Stimulated activated CD8-positive, alpha-beta memory T cell treated with anti-CD3 and anti-CD28 coated beads, Interleukin-15, amount 100 ng/mL, for 24 hours (primary cell): ENCODE measurements at regions not wholly inside any gene's neighbourhood (a gene's known extent, or its start where the extent isn't known, plus 50 kb on each side); places are given as distances from the start of the nearest gene placed in this dataset.

Experiments
- DNase-seq: peaks from one replicate; pipeline ENCODE4 v3.0.0-alpha.2; 2020; ENCODE audit warnings: low read depth

DNA sequence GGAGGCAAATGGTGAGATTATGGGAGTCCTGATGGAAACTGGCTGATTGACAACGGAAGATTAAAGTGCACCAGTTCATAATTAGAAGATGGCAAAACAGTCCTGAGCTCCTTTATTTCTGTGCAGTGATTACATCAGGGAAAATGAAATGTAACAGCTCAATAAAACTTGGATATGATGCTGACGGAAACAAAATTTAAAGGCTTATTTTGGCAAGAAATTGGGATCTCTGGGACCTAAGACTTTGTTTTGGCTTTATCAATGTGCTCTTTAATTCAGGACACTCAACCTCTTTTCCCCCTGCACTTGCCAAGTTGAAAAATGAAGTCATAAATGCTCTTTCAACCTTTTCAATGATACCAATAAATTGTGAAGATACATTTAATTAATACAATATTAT, 226.8 kb downstream of the C6orf118 start:
- DNase-seq, result no peak

DNA sequence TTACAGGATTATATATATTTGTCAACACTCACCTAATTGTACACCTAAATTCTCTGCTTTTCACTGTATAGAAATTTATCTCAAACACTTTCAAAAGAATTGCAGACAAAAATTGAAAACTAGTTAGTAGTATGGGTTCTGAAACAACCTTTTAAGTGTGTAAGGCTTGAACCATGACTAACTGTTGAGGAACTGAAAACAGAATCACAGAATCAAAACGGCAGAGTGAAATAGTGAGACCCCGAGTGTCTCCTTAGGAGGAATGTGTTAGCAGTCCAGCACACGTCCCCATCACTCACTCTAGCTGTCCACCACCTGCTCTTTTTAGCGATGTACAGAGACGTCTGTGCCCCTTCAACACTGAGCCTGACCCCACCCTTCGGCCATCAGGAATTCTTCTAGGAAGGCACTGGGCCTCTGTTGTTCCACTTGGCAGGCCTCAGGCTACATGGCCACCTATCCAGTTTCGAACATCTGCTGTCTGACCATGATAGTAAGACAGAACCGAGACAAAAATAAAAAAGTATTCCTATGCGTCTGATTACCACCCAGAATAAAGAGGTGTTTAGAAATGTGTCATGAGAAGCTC, 227.4 kb downstream of the C6orf118 start:
- no peak for DNase-seq

DNA sequence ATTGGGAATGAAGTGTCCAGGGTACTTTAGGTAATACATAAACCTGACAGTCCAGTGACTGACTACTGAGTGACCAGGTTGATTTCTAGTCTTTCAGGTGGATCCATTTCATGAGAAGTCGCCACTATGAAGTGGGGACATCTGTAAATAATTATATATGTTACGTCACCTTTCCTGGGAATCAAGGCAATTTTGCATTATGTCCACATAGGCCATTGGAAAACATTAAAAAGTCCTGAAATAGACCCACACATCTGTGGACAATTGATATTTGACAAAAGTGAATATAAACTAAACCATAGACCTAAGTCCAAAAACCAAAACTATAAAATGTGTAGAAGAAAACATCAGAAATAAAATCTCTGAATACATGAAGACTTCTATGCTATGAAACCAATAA, 231.5 kb downstream of the C6orf118 start:
- DNase-seq, result no peak

GRCh38 chr6:165071906-165072305, 237.5 kb downstream of the C6orf118 start:
- DNase-seq, result no peak

DNA sequence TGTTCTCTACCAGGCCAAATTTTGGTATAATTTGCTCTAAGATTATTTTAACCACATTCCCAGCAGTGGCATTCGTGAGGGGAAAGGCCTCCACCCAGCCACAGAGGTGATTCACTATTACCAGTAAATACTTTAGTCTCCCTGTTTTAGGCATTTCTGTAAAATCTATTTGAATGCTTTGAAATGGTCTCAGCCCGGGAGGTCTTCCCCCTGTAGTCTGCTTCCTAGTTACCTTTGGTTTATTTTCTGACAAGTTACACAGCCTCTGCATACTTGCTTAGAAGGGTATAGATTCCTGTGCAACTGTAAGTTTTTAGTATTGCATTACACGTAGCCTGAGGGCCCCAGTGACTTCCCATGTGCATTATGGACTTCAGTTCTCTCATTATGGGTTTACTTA, 248.7 kb downstream of the C6orf118 start:
- DNase-seq, result no peak

- DNase-seq, result no peak
These were observed 250.4 kb downstream of the C6orf118 start for GRCh38 chr6:165059032-165059431.

GRCh38 chr6:165056292-165056691, 253.1 kb downstream of the C6orf118 start:
- DNase-seq, result no peak

GRCh38 chr6:165055231-165055630, 254.2 kb downstream of the C6orf118 start:
- DNase-seq, result no peak

DNA sequence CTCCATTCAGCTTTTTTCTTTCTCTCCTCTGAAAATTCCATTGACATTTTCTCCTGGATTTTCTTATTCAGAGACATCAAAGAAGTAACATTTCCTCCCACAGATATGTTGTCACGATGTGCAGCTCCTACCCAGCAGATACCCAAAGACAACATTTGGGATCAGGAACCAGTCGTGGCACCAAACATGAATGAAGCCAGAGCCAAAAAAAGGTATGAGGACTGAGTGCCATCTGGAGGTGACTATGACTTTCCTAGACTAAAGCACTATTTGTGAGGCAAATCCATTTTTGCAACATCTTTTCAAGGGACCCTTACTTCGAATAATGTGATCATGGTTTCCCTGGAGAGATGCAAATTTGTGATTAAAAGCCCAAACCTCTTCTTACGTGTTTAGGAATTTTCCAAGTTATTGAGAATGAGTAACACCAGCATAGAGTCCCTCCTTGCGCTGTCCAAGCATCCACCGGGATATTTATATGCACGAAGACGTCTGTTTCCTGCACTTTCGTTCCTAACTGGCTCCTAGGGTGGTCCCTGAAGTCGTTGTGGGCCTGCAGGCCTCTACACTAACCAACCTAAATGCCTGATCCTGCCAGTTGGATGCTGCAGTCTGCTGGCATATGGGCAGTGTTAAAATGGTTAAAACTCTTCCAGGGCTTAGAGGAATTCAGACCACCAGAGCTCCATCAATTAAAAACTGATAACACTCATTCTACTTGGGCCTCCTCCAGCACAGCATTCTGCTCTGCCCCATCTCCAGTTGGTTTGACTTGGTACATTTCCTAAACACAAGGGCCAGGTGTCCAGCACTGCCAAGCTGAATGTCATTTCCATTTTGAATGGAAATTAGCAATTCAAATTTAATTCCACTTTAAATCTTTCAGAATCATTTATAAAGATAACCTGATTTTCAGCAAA, 256.6 kb downstream of the C6orf118 start:
- no peak for DNase-seq

DNA sequence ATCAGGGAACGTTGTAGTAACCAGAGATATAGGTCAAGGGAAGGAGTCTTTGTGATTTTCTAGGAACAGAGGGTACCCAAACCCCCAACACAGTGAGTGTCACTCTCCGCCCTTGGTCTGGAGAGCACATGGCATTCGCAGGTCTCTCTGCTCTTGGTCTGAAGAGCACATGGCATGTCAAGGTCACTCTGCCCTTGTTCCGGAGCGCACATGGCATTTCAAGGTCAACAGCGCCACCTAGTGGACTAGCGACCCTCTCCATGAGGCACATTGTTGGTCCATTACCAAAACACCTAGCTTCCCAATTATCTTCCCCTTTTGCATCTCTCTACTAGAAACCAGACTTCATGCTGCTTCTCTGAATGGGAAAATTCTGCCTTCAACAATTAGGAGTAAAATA, 260.0 kb downstream of the C6orf118 start:
- no peak for DNase-seq

DNA sequence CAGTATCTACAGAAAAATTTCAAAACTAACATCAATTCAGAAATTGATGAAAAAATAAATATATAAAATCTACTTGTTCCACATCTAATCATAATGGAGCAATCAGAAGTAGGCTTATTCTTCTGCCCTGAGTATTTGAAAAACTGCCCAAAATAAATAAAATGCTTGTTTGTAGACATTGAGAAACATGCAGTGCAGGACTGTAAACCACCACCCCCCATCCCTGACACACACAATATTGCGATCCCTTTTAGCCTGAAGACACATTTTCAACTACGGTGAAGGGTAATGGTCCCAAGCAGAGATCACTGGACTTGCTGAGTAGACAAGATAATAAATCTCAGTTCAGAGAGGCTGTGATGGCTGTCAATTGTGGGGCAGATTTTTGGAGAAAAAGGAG, 261.5 kb downstream of the C6orf118 start:
- DNase-seq, result no peak

DNA sequence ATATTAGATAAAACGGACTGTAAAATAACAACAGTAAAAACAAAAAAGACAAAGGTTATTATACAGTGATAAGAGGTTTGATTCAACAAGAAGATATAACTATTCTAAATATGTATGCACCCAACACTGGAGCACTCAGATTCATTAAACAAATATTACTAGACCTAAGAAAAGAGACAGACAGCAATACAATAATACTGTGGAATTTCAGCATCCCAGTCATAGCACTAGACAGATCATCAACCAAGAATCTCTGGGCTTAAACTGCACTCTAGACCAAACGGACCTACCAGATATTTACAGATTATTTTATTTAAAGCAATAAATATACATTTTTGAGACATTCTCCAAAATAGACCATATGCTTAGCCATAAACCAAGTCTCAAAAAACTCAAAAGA, 263.8 kb downstream of the C6orf118 start:
- DNase-seq, result no peak

DNA sequence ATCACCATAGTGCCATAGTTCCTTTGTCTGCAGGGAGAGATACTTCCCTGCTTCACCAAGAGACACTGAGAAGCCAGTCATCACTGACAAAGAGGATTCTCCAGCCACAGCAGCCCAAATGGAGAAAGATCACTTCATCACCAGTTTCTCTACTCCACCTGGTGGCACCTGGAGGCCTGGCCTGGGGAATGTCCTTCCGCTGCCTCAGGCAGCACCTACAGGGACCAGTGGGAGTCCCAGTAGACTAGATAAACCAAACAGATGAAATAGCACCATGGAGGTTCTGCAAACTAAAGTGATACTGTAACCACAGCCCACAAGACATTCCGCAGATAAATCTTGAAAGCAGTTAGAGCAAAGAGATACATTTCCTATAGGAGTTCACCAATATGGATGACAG, 266.5 kb downstream of the C6orf118 start:
- DNase-seq, result no peak

GRCh38 chr6:165040440-165040839, 269.0 kb downstream of the C6orf118 start:
- no peak for DNase-seq

DNA sequence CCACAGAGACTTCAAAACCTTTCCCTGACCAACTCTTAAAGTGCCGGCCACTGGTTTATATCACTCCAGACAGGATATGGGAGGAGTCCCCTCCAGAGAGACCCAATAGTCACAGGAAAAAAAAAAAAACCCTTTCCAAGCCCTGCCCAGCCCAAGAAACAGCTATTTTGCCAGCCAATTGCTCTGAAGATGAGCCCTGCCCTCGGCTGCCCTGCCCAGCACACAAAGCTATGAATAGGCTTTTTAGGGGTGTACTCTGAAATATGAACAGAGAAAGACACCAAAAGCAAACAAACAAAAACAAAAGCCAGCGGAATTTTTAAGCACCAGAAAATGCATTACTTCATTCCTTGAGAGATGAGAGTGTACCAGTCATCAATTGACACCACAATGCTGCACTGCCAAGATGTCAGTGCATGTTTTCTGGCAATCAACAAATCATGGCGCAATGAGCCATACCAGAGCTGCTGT, 275.1 kb downstream of the C6orf118 start:
- DNase-seq, result no peak

DNA sequence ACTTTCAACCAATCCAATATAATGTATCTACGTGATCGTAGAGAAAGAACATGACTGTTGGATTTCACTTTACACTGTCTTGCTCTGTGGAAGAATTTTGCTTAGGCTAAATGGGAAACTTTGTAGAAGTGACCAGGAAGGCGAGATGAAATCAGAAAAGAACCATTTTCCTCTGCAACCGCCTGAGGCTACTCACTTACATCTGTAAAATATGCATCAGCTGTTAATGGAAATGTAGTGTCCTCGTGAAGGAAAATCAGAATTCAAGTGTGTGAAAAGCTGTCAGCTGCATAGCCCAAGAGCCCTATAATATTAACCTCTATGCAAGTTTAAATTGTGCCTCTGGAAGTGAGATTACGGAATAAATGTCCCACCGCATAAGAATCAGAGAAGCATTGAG, 277.9 kb downstream of the C6orf118 start:
- no peak for DNase-seq

- DNase-seq, result no peak
These were observed 284.4 kb downstream of the C6orf118 start for GRCh38 chr6:165025040-165025439.

DNA sequence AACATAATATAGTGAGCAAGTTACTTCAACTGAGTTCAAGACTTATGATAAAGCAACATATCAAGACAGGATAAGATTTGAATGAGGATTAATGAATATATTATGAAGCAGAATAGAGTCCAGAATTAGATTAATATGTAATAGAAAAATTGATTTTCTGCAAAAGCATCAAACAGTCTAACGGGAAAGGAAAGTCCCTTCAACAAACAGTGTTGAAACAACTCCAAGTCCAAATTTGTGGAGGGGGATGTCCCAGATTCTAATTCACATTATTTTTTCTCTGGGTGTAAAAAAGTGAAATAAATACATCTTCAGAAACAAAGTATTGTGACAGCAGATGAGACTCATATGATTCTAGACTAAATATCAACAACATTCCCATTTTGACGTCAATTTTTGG, 289.7 kb downstream of the C6orf118 start:
- DNase-seq, result no peak

DNA sequence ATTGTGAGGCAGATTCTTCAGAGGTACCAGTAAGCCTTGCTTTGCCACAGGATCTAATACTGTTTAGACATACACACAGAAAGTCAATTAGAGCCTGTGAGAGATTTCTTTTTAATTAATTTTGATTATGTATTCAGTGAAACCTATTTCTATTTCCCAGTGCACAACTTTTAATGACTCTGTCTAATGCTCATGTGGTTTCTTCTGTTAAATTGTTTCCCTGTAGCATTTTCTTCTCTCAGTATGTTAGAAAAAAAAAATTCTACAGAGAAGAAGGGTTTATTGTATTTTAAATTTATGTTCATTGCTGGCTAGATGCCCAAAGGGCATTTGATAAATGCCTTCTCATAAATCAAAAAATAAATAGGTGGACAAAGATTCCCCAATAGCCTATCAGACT, 293.7 kb downstream of the C6orf118 start:
- DNase-seq, result no peak

DNA sequence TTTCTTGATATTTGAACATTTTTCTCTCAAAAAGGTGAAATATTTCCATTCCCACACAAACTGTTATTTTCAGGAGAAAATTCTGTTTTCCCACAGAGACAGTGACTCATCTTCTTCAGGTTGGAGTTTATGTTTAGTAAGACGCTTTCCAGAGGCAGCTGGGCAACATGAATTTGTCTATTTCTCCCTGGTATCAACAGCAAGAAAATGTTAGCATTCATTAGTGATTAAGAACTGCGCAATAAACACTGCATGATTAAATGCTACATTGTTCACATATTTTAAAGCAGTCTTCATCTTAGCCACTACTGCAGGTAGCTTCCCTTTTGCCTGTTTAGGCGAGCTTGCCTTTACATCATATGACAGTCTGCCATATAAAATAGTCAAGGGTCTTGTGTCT, 295.7 kb downstream of the C6orf118 start:
- DNase-seq, result no peak

- DNase-seq, result no peak
These were observed 297.2 kb downstream of the C6orf118 start for GRCh38 chr6:165012183-165012582.

- DNase-seq, result no peak
These were observed 298.6 kb downstream of the C6orf118 start for GRCh38 chr6:165010556-165011535.
